OCI-LY3 (cell line): ENCODE measurements at regions not wholly inside any gene's neighbourhood (a gene's known extent, or its start where the extent isn't known, plus 50 kb on each side); places are given as distances from the start of the nearest gene placed in this dataset.

ENCODE experiments used
- CTCF ChIP-seq: fragments of 200-600, 300-600 bp; sonication (generic); IDR thresholded peaks from 2 replicates; pipeline ENCODE4 v1.5.1; 2014; ENCODE audit warnings: antibody characterized with exemption, low read length, low read depth
- EZH2phosphoT487 ChIP-seq: fragments of 200-600 bp; shearing (Covaris generic); IDR thresholded peaks from 2 replicates; pipeline ENCODE4 v1.6.1; 2018; ENCODE audit warnings: antibody characterized with exemption, mixed run types, low read depth

- TF ChIP-seq CTCF (no peak), EZH2phosphoT487 (no peak)
These were observed 126.9 kb upstream of the MAP3K1 start for GRCh38 chr5:56688402-56688801.
